Ectodermal cell (in vitro differentiated cells): ENCODE measurements at regions not wholly inside any gene's neighbourhood (a gene's known extent, or its start where the extent isn't known, plus 50 kb on each side); places are given as distances from the start of the nearest gene placed in this dataset.
"Not testable (repeated sequence)": the region's sequence is repeated elsewhere in the genome, so short reads cannot be mapped to it uniquely, and the experiment has no call there.

Experiments
- H3K27ac ChIP-seq: 2 replicates; pipeline ENCODE4 v1.7.0; 2013; ENCODE audit warnings: mild to moderate bottlenecking, low read depth, low read length; ENCODE audit not compliant: insufficient read depth, poor library complexity, severe bottlenecking
- H3K27me3 ChIP-seq: 2 replicates; pipeline ENCODE4 v1.7.0; 2013; ENCODE audit warnings: mild to moderate bottlenecking, low read length; ENCODE audit not compliant: insufficient read depth, control insufficient read depth, poor library complexity, severe bottlenecking
- H3K36me3 ChIP-seq: one replicate; pipeline ENCODE4 v1.7.0; 2013; ENCODE audit warnings: low read length; ENCODE audit not compliant: control insufficient read depth, insufficient read depth
- H3K4me1 ChIP-seq: one replicate; pipeline ENCODE4 v1.7.0; 2013; ENCODE audit warnings: low read length; ENCODE audit not compliant: control insufficient read depth, insufficient read depth
- H3K4me3 ChIP-seq: 2 replicates; pipeline ENCODE4 v1.7.0; 2013; ENCODE audit warnings: low read depth, low read length, control low read depth; ENCODE audit not compliant: insufficient read depth
- H3K9me3 ChIP-seq: 2 replicates; pipeline ENCODE4 v1.7.0; 2013; ENCODE audit warnings: mild to moderate bottlenecking, low read length, moderate library complexity; ENCODE audit not compliant: control insufficient read depth
- WGBS, 2 experiments: methylation state at CpG; one replicate each; pipeline ENCODE4 v1.1.7; 2013; ENCODE audit warnings: missing lambda C conversion rate in 2 of 2; 5-methylcytosine and 5-hydroxymethylcytosine counted together

DNA sequence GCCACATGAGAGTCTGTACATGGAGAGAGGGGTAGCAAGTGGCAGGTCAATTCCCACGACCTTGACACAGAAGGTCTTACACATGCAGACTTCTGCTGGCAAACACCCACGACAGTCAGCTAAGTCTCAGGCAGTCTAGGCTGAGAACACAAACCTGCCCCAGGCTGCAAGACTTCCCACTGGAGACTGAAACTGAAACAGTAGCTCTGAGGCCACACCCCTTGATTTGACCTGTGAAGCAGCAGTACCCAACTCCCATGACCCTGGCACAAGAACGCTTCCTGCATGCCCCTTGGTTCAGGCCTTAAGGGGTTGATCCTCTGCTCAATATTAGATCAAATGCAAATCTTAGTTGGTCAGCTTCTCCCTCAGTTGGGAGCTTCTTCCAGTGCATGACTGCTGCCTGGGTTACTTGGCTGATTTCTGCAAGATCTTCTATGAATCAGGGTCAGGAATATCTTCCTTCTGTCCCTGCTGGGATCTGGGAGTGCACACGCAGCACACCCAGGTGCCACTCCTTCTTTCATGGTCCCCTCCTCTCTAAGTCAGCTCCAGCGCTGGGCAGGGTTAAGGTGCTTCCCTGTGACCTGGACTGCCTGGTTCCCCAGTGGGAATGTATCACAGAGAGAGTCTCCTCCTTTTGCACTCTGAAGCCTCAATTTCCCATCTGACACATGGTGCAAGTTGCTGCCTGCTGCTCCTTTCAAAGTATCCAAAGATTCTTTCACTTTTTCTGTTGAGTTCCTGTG lies 403.9 kb upstream of the NPAP1 start:
- 63 to 79% methylated on average over 3 to 4 of the region's 5 CpGs for WGBS, 2 experiments
- H3K4me3 ChIP-seq, H3K9me3 ChIP-seq, H3K27me3 ChIP-seq, H3K4me1 ChIP-seq, H3K27ac ChIP-seq, H3K36me3 ChIP-seq: not testable (repeated sequence)

DNA sequence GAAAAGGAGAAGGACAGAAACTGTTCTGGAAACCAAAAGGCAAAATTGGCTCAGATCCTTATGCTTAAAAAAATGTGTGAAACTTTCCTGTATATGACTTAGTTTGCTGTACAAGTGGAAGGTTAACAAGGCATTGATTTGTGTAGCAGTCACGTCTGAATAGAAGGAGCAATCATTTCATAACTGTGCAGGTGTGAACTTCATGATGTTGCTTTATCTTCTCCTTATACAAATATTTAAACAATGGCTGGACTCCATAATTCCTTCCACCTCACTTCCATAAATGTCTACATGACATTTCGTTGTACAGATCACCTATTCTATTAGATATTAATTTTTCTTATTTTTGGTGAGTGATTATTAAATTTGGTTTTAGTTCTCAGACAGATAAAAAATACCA lies 382.7 kb upstream of the NPAP1 start:
- Histone ChIP-seq H3K4me1 (no peaks in the 10 kb centered on the region), H3K27ac (no peak overlapping the region), H3K4me3 (no peak overlapping the region), H3K9me3 (no peaks in the 10 kb centered on the region), H3K36me3 (no peaks in the 10 kb centered on the region), H3K27me3 (no peaks in the 10 kb centered on the region)
- 68 to 71% methylated on average over 1 of the region's 2 CpGs for WGBS, 2 experiments

DNA sequence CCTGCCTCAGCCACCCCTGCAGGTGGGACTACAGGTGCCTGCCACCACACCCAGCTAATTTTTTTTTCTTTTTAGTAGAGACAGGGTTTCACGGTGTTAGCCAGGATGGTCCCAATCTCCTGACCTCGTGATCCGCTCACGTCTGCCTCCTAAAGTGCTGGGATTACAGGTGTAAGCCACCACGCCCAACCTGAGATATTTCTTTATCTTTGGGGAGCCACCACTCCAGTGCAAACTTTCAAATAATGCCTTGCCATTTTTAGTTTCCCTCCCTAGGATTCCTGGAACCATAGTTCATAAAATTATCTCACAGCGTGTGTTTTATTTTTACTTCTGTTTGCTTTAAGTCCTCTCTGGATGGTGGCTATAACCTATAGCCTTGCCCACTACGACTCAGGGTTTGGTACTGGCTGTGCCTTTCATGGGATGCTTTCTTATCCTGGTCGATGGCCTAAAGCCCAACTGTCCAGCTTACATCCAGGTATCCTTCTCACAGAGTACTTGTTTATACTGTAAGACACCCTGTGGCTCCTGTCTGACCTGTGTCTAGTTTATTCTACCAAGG lies 374.7 kb upstream of the NPAP1 start:
- not testable (repeated sequence) for H3K27me3 ChIP-seq, H3K4me1 ChIP-seq, H3K4me3 ChIP-seq, H3K27ac ChIP-seq, H3K9me3 ChIP-seq, H3K36me3 ChIP-seq
- 72% methylated on average over 8 of the region's 8 CpGs for WGBS, 2 experiments

DNA sequence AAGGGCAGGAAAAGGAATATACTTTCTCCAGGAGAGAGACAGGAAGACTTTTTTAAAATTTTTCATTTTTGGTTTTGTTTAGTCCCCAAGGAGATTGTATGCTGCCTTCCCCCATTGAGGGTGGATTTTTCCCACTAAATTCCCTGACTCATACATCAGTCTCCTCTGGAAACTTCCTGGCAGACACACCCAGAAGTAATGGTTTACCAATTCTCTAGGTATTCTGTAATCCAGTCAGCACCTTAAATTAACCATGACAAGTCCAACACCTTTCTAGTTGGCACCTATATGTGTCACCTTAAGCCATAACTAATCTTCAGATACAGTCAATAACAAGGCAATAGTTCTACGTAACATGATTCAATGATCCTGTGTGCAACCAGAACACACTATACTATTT lies 373.6 kb upstream of the NPAP1 start:
- H3K36me3 ChIP-seq, H3K9me3 ChIP-seq, H3K4me3 ChIP-seq, H3K27ac ChIP-seq, H3K27me3 ChIP-seq, H3K4me1 ChIP-seq: not testable (repeated sequence)
- WGBS, 2 experiments, result 100% methylated on average over 1 of the region's 1 CpG; no CpG with 5 or more reads in 1 of the 2 experiments

DNA sequence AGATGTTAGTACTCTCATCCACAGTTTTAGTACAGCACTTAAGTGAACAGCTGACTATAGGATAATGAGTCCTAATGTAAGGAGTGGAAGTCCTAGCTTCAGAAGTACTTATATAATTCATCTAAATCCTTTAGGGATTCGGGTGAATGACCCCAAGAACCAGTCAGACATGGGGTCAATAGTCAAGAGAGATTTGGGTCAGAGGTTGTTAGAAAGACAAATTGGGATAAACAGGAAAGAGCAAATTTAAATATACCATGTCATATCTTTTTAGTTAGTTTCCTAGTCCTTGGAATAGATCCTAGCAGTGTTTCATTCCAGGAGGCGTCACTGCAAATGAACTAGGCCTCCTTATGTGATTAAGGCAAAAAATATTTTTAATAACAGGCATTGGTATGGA lies 370.8 kb upstream of the NPAP1 start:
- not testable (repeated sequence) for H3K4me3 ChIP-seq, H3K27me3 ChIP-seq
- WGBS, 2 experiments, result 75 to 83% methylated on average over 1 of the region's 2 CpGs

DNA sequence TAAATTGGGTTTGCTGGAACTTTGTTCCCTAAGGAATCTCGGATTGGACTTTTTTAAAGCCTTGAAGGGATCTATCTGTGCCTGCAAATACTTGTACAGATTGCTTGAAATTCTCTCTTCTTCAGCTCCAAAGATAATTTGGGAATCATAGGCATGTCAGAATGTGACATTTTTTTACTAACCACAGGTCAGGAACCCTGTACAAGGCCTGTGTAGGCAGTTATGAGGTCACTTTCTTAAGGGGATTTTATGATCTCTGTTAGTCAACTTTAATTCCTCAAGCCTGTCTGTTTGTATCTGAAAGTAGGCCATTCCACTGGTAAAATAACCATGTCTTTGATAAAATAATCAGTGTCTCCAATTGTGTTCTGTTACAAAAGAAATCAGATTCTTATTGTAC lies 369.9 kb upstream of the NPAP1 start:
- H3K27me3 ChIP-seq, H3K27ac ChIP-seq, H3K9me3 ChIP-seq, H3K4me3 ChIP-seq, H3K4me1 ChIP-seq, H3K36me3 ChIP-seq: not testable (repeated sequence)
- 33 to 64% methylated on average over 1 of the region's 1 CpG for WGBS, 2 experiments

More for the DNA sequence above, 370.8 kb upstream of the NPAP1 start:
- not testable (repeated sequence) for H3K36me3 ChIP-seq, H3K27ac ChIP-seq, H3K9me3 ChIP-seq, H3K4me1 ChIP-seq

DNA sequence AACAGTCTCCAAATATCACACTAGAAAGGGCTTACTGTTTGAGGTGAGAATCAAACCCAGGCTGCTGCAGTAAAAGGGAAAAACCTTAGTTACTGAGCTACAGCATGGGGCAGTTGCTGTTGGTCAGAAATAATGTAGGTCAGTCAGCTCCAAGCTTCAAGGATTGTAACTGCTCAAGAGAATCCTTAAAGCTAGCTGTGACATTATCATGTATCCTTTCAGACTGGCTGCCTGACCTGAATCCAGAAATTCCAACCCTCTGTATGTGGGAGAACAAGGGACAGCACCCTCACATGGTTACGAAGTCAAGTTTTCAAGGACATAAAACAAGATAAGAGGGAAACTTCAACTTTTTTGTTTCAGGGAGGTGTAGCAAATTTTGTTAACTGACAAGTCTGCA lies 365.9 kb upstream of the NPAP1 start:
- H3K27me3 ChIP-seq, H3K9me3 ChIP-seq, H3K4me3 ChIP-seq, H3K4me1 ChIP-seq, H3K36me3 ChIP-seq, H3K27ac ChIP-seq: not testable (repeated sequence)
- WGBS, 2 experiments, result 79 to 82% methylated on average over 1 of the region's 1 CpG

DNA sequence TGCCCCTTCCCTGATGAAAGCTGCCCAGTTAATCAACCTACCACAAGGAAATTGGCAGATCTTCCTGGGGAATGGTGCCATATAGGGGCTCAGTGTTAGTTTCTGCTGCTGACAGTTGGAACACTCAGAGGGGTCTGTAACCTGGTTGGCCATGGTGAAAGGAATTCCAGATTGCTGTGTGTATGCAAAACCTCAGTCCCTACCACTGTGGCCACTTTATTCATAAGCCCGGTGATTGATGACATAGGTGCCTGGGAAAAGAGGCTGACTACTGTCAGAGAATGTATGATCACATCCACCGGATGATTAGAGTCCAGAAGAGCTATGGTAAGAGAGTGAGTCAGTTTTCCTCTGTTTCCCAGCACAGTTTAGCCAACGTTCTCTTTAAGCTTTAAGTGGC lies 363.9 kb upstream of the NPAP1 start:
- H3K27ac ChIP-seq, H3K36me3 ChIP-seq, H3K9me3 ChIP-seq, H3K4me3 ChIP-seq, H3K4me1 ChIP-seq, H3K27me3 ChIP-seq: not testable (repeated sequence)
- WGBS, 2 experiments, result 18 to 74% methylated on average over 1 to 3 of the region's 3 CpGs

DNA sequence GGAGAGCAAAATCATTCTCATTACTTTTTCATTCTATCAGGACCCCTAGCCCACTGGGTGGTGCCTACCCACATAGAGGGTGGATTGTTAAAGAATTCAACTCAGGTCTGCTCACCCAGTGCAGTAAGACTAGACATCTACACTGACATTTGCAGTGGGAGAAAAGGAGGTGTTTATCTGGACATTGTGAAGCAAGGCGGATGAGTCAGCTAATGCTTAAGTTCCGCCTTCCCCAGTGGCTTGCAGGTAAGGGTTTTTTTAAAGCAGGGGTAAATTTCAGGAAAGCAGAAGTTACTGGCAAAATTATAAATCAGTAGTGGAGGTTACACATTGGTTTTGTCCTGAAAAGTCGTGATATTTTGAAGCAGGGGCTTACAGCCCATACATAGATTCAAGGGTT lies 359.2 kb upstream of the NPAP1 start:
- 73 to 77% methylated on average over 3 of the region's 3 CpGs for WGBS, 2 experiments
- H3K27me3 ChIP-seq, H3K4me1 ChIP-seq, H3K36me3 ChIP-seq, H3K4me3 ChIP-seq, H3K9me3 ChIP-seq, H3K27ac ChIP-seq: not testable (repeated sequence)

DNA sequence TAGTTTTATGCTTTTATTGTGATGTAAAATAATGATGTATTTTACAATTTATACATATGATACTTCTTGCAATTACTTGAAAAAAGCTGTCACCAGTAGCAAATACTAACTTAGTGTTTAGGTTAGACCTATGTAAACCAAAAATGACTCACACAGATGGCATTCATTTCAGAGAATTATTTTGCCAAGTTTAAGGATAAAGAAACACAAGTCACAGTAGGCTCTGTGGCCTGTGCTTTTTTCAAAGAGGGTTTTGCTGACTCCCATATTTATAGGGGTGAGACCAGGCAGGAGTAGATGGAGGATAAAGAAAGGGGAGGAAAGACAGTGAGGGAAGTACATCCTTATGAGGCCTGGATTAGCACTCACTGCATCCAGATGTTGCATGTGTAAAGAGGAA lies 356.6 kb upstream of the NPAP1 start:
- Histone ChIP-seq H3K27me3 (no peaks in the 10 kb centered on the region), H3K4me1 (no peaks in the 10 kb centered on the region), H3K4me3 (no peak overlapping the region), H3K9me3 (no peaks in the 10 kb centered on the region), H3K27ac (no peak overlapping the region), H3K36me3 (no peaks in the 10 kb centered on the region)

DNA sequence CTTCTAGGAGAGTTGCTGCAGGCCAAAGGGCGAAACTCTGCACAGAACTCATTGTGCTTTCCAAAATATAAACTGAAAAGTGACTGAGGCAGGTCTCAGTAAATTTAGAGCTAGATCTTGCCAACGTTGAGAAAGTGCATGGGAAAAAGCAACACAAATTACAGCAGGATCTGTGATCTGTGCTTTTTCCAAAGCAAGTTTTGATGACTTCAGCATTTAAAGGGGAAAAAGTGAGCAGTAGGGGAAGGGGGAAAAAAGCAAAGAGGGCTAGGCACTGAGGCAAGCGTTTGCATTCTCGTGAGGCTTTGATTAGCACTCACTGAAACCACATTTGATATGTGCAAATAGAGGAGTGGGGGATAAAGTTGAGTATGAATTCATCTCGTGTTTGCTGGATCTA lies 351.5 kb upstream of the NPAP1 start:
- H3K27ac ChIP-seq, H3K27me3 ChIP-seq, H3K4me1 ChIP-seq, H3K9me3 ChIP-seq, H3K36me3 ChIP-seq, H3K4me3 ChIP-seq: not testable (repeated sequence)
- 69 to 77% methylated on average over 3 to 5 of the region's 5 CpGs for WGBS, 2 experiments
